ENCODE measurements at regions not wholly inside any gene's neighbourhood (a gene's known extent, or its start where the extent isn't known, plus 50 kb on each side); places are given as distances from the start of the nearest gene placed in this dataset.
"Not testable (repeated sequence)": the region's sequence is repeated elsewhere in the genome, so short reads cannot be mapped to it uniquely, and the experiment has no call there.

DNA sequence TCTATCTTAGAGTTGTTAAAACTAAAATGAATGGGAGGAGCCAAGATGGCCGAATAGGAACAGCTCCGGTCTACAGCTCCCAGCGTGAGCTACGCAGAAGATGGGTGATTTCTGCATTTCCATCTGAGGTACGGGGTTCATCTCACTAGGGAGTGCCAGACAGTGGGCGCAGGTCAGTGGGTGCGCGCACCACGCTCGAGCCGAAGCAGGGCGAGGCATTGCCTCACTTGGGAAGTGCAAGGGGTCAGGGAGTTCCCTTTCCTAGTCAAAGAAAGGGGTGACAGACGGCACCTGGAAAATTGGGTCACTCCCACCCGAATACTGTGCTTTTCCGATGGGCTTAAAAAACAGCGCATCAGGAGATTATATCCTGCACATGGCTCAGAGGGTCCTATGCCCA is 140.3 kb upstream of the MRPS30 start:
- TF ChIP-seq, protein P1, sequence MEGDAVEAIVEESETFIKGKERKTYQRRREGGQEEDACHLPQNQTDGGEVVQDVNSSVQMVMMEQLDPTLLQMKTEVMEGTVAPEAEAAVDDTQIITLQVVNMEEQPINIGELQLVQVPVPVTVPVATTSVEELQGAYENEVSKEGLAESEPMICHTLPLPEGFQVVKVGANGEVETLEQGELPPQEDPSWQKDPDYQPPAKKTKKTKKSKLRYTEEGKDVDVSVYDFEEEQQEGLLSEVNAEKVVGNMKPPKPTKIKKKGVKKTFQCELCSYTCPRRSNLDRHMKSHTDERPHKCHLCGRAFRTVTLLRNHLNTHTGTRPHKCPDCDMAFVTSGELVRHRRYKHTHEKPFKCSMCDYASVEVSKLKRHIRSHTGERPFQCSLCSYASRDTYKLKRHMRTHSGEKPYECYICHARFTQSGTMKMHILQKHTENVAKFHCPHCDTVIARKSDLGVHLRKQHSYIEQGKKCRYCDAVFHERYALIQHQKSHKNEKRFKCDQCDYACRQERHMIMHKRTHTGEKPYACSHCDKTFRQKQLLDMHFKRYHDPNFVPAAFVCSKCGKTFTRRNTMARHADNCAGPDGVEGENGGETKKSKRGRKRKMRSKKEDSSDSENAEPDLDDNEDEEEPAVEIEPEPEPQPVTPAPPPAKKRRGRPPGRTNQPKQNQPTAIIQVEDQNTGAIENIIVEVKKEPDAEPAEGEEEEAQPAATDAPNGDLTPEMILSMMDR (IDR thresholded peaks at IDR 0.05) = not testable (repeated sequence)
- not testable (repeated sequence) for TF ChIP-seq POLR2A, EP300 (IDR thresholded peaks at IDR 0.05)

Measured in tibial nerve (tissue), 4 donors.